Naive thymus-derived CD4-positive, alpha-beta T cell (primary cell): ENCODE measurements at regions not wholly inside any gene's neighbourhood (a gene's known extent, or its start where the extent isn't known, plus 50 kb on each side); places are given as distances from the start of the nearest gene placed in this dataset.

ENCODE experiments used
- ATAC-seq: fragments of 150-1000 bp; cut with Tn5 transposase; 2 replicates; pipeline ENCODE4 v1.10.0; 2021; ENCODE audit warnings: mild to moderate bottlenecking, moderate library complexity
- CTCF ChIA-PET: fragments of 350-600 bp; sonication (Branson Sonifier 250); formaldehyde crosslinking; loops from one replicate; lab custom pipeline; 2021; ENCODE audit warnings: antibody characterized with exemption; lab: Charles Lee
- POLR2A ChIA-PET: fragments of 350-600 bp; sonication (Branson Sonifier 250); formaldehyde crosslinking; loops from one replicate; lab custom pipeline; 2021; ENCODE audit warnings: antibody characterized with exemption, inconsistent platforms; lab: Charles Lee
- DNase-seq, 9 donors: peaks; one replicate each; pipeline versions ENCODE4 v3.0.0 to v3.0.0-alpha.2; 2020 to 2022; ENCODE audit warnings: mixed read lengths in 1 of 9
- H3K27ac ChIP-seq: one replicate; pipeline ENCODE4 v1.7.0; 2013; ENCODE audit warnings: mild to moderate bottlenecking, low read depth, low read length, moderate library complexity
- H3K27me3 ChIP-seq, 2 donors: one replicate each; pipeline ENCODE4 v1.7.0; 2013; ENCODE audit warnings: low read length in 2 of 2, mild to moderate bottlenecking in 2 of 2, moderate library complexity in 2 of 2; ENCODE audit not compliant: control insufficient read depth in 2 of 2, insufficient read depth in 2 of 2
- H3K36me3 ChIP-seq, 3 experiments: 1 replicate in 2 of 3; 2 replicates in 1 of 3; pipeline ENCODE4 v1.7.0; 2013; ENCODE audit warnings: low read length in 3 of 3, mild to moderate bottlenecking in 3 of 3, moderate library complexity in 1 of 3; ENCODE audit not compliant: insufficient read depth in 3 of 3, control insufficient read depth in 2 of 3
- H3K4me1 ChIP-seq, 2 donors: one replicate each; pipeline ENCODE4 v1.7.0; 2013; ENCODE audit warnings: low read length in 2 of 2, mild to moderate bottlenecking in 2 of 2, moderate library complexity in 1 of 2; ENCODE audit not compliant: control insufficient read depth in 2 of 2, insufficient read depth in 2 of 2
- H3K4me3 ChIP-seq: 2 replicates; pipeline ENCODE4 v1.7.0; 2013; ENCODE audit warnings: mild to moderate bottlenecking, low read length
- H3K9me3 ChIP-seq, 3 experiments: 1 replicate in 2 of 3; 2 replicates in 1 of 3; pipeline ENCODE4 v1.7.0; 2013; ENCODE audit warnings: low read length in 3 of 3; ENCODE audit not compliant: control insufficient read depth in 2 of 3
- H3K27ac Mint-ChIP-seq, 9 donors: one replicate each; pipeline ENCODE4 v1.8.0; 2020 to 2022; ENCODE audit warnings: mixed read lengths in 9 of 9, mild to moderate bottlenecking in 8 of 9, moderate library complexity in 5 of 9, inconsistent platforms in 2 of 9
- H3K27me3 Mint-ChIP-seq, 5 donors: one replicate each; pipeline ENCODE4 v1.8.0; 2021 to 2022; ENCODE audit warnings: mixed read lengths in 5 of 5, mild to moderate bottlenecking in 1 of 5
- H3K36me3 Mint-ChIP-seq, 5 donors: one replicate each; pipeline ENCODE4 v1.8.0; 2020 to 2022; ENCODE audit warnings: mixed read lengths in 5 of 5, mild to moderate bottlenecking in 3 of 5, inconsistent platforms in 1 of 5
- H3K4me1 Mint-ChIP-seq, 7 donors: one replicate each; pipeline ENCODE4 v1.8.0; 2020 to 2022; ENCODE audit warnings: mixed read lengths in 7 of 7, mild to moderate bottlenecking in 3 of 7, inconsistent platforms in 1 of 7
- H3K4me3 Mint-ChIP-seq, 10 donors: one replicate each; pipeline ENCODE4 v1.8.0; 2020 to 2022; ENCODE audit warnings: mild to moderate bottlenecking in 10 of 10, mixed read lengths in 10 of 10, moderate library complexity in 6 of 10, inconsistent platforms in 2 of 10
- H3K9me3 Mint-ChIP-seq, 11 donors: one replicate each; pipeline ENCODE4 v1.8.0; 2020 to 2022; ENCODE audit warnings: mixed read lengths in 11 of 11, mild to moderate bottlenecking in 4 of 11, inconsistent platforms in 1 of 11, moderate library complexity in 1 of 11
- intact Hi-C, 2 donors: fragments of 100-400 bp; cut with micrococcal nuclease; formaldehyde crosslinking; loops; one replicate each; pipeline ENCODE4 v1.15.1; 2023

DNA sequence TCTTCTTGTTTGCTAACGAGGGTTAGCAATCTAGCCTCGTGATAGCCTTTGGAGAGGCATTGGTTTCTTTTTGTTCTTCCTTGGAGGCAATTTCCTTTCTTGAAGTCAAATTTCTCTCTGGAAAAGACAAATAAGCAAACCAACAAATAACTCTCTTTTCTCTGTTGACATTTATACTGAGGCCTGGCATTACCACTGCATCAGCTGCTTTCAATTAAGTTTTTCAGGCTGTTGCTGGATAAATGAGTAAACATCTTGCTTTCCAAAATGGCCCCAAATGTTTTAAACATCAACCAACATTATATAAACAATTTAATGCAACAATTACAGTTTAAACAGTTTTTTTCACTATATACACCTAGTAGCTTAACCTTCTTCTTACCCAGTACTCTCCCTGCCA is 264.4 kb downstream of the HTR1A start:
- Histone ChIP-seq H3K4me3 (no peak overlapping the region), H3K4me1 (no peaks in the 10 kb centered on the region), H3K27ac (no peak overlapping the region), H3K27me3 (no peaks in the 10 kb centered on the region), H3K36me3 (no peaks in the 10 kb centered on the region), H3K9me3 (no peaks in the 10 kb centered on the region)
- intact Hi-C loops, result no loop called here
- ChIA-PET CTCF (no interaction called here), POLR2A (no interaction called here)
- Mint-ChIP-seq H3K4me3 (no peak overlapping the region), H3K9me3 (peaks cover 0 to 14% (median 2%) of the 10 kb centered on the region in 11 donors), H3K27me3 (no peaks in the 10 kb centered on the region), H3K27ac (no peak overlapping the region), H3K36me3 (no peaks in the 10 kb centered on the region), H3K4me1 (no peaks in the 10 kb centered on the region)
- no peak for ATAC-seq
- DNase-seq, result no peak

- Histone ChIP-seq H3K4me3 (no peak overlapping the region), H3K4me1 (no peaks in the 10 kb centered on the region), H3K27me3 (no peaks in the 10 kb centered on the region), H3K36me3 (no peaks in the 10 kb centered on the region), H3K27ac (no peak overlapping the region), H3K9me3 (no peaks in the 10 kb centered on the region)
- Mint-ChIP-seq H3K27ac (no peak overlapping the region), H3K36me3 (no peaks in the 10 kb centered on the region), H3K9me3 (peaks cover 0 to 6% (median 0%) of the 10 kb centered on the region in 11 donors), H3K4me3 (no peak overlapping the region), H3K4me1 (no peaks in the 10 kb centered on the region), H3K27me3 (no peaks in the 10 kb centered on the region)
- ChIA-PET CTCF (no interaction called here), POLR2A (no interaction called here)
- intact Hi-C loops, result no loop called here
- DNase-seq, result no peak
- no peak for ATAC-seq
Observed at GRCh38 chr5:63690546-63690945, 271.7 kb downstream of the HTR1A start.

DNA sequence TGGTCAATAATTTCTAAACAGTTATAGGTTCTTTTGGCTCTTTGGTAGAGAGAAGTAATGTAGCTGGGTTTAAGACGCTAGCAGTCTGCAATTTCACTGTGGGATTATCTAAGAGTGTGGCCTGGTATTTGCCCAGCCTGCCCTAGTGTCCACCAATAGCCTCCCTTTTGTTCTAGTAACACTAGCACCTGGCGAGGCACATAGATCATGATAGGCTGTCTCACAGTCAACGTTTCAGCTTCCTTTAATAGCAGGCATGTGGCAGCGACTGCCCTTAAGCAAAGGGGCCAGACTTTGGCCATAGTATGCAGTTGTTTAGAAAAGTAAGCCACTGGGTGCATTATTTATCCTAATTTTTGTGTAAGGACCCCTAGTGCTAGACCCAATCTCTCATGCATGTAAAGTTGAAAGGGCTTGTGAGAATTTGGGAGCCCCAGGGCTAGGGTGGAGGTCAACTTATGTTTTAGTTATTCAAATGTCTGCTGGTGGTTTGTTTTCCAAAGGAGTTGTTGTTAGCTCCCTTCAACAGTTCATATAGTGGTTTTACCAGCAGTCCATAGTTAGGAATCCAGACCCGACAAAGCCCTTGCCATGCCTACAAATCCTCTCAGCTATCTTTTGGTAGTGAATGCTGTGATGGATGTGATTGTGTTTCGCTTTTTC is 274.3 kb downstream of the HTR1A start:
- POLR2A ChIA-PET, result no interaction called here
- no peaks in the 10 kb centered on the region for H3K27me3 ChIP-seq
- H3K4me1 Mint-ChIP-seq, result no peaks in the 10 kb centered on the region
- no peak overlapping the region for H3K27ac Mint-ChIP-seq
- intact Hi-C loops, result no loop called here
- DNase-seq (no peak), ATAC-seq (no peak)
- H3K4me3 ChIP-seq, result no peak overlapping the region
- H3K4me1 ChIP-seq, result no peaks in the 10 kb centered on the region
- H3K36me3 ChIP-seq, result no peaks in the 10 kb centered on the region
- no peaks in the 10 kb centered on the region for H3K36me3 Mint-ChIP-seq
- H3K9me3 Mint-ChIP-seq, result peaks cover 0 to 6% (median 0%) of the 10 kb centered on the region in 11 donors
- no peaks in the 10 kb centered on the region for H3K27me3 Mint-ChIP-seq
- H3K4me3 Mint-ChIP-seq, result no peak overlapping the region
- CTCF ChIA-PET, result no interaction called here
- H3K9me3 ChIP-seq, result no peaks in the 10 kb centered on the region
- H3K27ac ChIP-seq, result no peak overlapping the region

DNA sequence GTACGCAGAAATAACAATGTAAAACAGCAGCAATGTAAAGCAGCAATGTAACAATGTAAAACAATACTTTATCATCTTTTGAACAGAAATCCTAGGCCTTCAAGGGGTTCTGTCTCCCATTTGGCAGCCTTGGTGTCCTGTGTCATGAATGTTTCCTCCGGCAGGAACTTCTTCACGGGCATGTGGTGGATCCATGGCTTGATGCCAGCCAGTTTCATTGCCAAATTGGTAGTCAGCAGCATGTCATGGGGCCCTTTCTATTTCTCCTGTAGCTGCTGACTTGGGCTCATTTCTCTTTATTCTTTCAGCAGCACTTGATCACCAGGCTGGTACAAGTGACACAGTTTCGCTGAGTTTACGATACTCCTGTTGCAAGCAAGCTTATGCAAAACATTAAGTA is 275.3 kb downstream of the HTR1A start:
- Mint-ChIP-seq H3K4me3 (no peak overlapping the region), H3K9me3 (peaks cover 0 to 4% (median 0%) of the 10 kb centered on the region in 11 donors), H3K36me3 (no peaks in the 10 kb centered on the region), H3K27me3 (no peaks in the 10 kb centered on the region), H3K4me1 (no peaks in the 10 kb centered on the region), H3K27ac (no peak overlapping the region)
- Histone ChIP-seq H3K27ac (no peak overlapping the region), H3K9me3 (no peaks in the 10 kb centered on the region), H3K4me3 (no peak overlapping the region), H3K4me1 (no peaks in the 10 kb centered on the region), H3K36me3 (no peaks in the 10 kb centered on the region), H3K27me3 (no peaks in the 10 kb centered on the region)
- no peak for ATAC-seq
- intact Hi-C loops, result no loop called here
- ChIA-PET CTCF (no interaction called here), POLR2A (no interaction called here)
- DNase-seq, result no peak

DNA sequence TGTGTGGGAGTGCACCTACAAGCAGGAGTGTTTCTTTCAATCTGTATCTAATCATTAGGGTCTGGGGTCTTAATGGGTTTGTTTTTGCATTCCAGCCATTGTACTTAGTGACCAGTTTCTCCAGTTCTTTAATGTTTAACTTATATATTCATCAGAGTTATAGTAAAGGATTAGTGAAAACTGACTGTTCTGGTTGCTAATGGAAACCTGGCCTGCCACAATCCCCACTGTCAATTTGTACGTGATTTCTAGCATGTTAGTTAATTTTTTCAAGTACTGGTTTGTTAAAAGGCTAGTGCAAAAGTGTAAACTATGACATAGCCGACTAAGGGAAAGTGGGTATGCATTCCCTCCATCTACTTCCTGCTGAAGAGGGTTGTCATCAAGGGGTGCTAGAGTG is 276.1 kb downstream of the HTR1A start:
- ATAC-seq, result no peak
- Mint-ChIP-seq H3K27me3 (no peaks in the 10 kb centered on the region), H3K36me3 (no peaks in the 10 kb centered on the region), H3K4me3 (no peak overlapping the region), H3K4me1 (no peaks in the 10 kb centered on the region), H3K9me3 (peaks cover 0 to 4% (median 0%) of the 10 kb centered on the region in 11 donors), H3K27ac (no peak overlapping the region)
- intact Hi-C loops, result no loop called here
- no peaks in the 10 kb centered on the region for H3K36me3 ChIP-seq
- ChIA-PET CTCF (no interaction called here), POLR2A (no interaction called here)
- no peak overlapping the region for H3K4me3 ChIP-seq
- H3K27me3 ChIP-seq, result no peaks in the 10 kb centered on the region
- DNase-seq, result no peak
- H3K4me1 ChIP-seq, result no peaks in the 10 kb centered on the region
- no peaks in the 10 kb centered on the region for H3K9me3 ChIP-seq
- no peak overlapping the region for H3K27ac ChIP-seq

DNA sequence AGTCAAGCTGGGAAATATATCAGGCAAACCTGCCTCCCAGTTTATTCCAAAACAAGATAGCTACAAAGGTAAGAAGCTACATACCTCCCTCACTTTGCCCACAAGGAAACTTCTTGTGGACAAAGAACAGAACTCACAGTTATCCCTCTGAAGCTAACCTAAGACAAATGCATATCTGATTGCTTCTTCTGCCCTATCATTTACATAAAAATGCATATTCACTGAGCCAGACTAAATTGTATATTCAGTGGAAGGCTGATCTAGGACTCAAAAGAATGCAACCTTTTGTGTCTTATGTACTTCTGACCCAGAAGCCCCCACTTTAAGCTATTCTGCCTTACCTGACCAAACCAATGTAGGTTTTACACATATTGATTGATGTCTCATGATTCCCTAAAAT is 276.8 kb downstream of the HTR1A start:
- H3K36me3 ChIP-seq, result no peaks in the 10 kb centered on the region
- no peak overlapping the region for H3K4me3 ChIP-seq
- no peaks in the 10 kb centered on the region for H3K27me3 ChIP-seq
- H3K36me3 Mint-ChIP-seq, result no peaks in the 10 kb centered on the region
- H3K27ac ChIP-seq, result no peak overlapping the region
- no peaks in the 10 kb centered on the region for H3K9me3 ChIP-seq
- DNase-seq (no peak), ATAC-seq (no peak)
- H3K27me3 Mint-ChIP-seq, result no peaks in the 10 kb centered on the region
- intact Hi-C loops, result no loop called here
- no peak overlapping the region for H3K27ac Mint-ChIP-seq
- peaks cover 0 to 7% (median 0%) of the 10 kb centered on the region in 11 donors for H3K9me3 Mint-ChIP-seq
- ChIA-PET CTCF (no interaction called here), POLR2A (no interaction called here)
- no peaks in the 10 kb centered on the region for H3K4me1 Mint-ChIP-seq
- H3K4me1 ChIP-seq, result no peaks in the 10 kb centered on the region
- H3K4me3 Mint-ChIP-seq, result no peak overlapping the region

- Histone ChIP-seq H3K36me3 (no peaks in the 10 kb centered on the region), H3K27me3 (no peaks in the 10 kb centered on the region), H3K27ac (no peak overlapping the region), H3K9me3 (no peaks in the 10 kb centered on the region), H3K4me3 (no peak overlapping the region), H3K4me1 (no peaks in the 10 kb centered on the region)
- no peaks in the 10 kb centered on the region for H3K4me1 Mint-ChIP-seq
- DNase-seq (no peak), ATAC-seq (no peak)
- H3K27ac Mint-ChIP-seq, result no peak overlapping the region
- no peaks in the 10 kb centered on the region for H3K36me3 Mint-ChIP-seq
- CTCF ChIA-PET, result no interaction called here
- POLR2A ChIA-PET, result no interaction called here
- H3K9me3 Mint-ChIP-seq, result peaks cover 0 to 43% (median 3%) of the 10 kb centered on the region in 11 donors
- no peak overlapping the region for H3K4me3 Mint-ChIP-seq
- intact Hi-C loops, result no loop called here
- H3K27me3 Mint-ChIP-seq, result no peaks in the 10 kb centered on the region
Observed at GRCh38 chr5:63674881-63675280, 287.4 kb downstream of the HTR1A start.
